Prostate gland (tissue), 2 donors: ENCODE measurements at regions not wholly inside any gene's neighbourhood (a gene's known extent, or its start where the extent isn't known, plus 50 kb on each side); places are given as distances from the start of the nearest gene placed in this dataset.

Source experiments
- POLR2A ChIP-seq: fragments of 450-650 bp; IDR thresholded peaks from one replicate; pipeline ENCODE4 v1.6.1; 2016; ENCODE audit warnings: antibody characterized with exemption, mild to moderate bottlenecking
- POLR2AphosphoS5 ChIP-seq: sonication (generic); formaldehyde crosslinking; IDR thresholded peaks from one replicate; pipeline ENCODE4 v1.6.1; 2017; ENCODE audit warnings: antibody characterized with exemption
- TF ChIP-seq, protein P1 (sequence below), 4 experiments: fragments of 200-600 bp in 2 of 4; fragments of 450-650 bp in 2 of 4; sonication (generic) in 2 of 4; IDR thresholded peaks; 1 replicate in 3 of 4; 2 replicates in 1 of 4; pipeline ENCODE4 v1.5.1; 2016 to 2019; ENCODE audit warnings: antibody characterized with exemption in 4 of 4, mild to moderate bottlenecking in 2 of 4, moderate library complexity in 2 of 4

DNA sequence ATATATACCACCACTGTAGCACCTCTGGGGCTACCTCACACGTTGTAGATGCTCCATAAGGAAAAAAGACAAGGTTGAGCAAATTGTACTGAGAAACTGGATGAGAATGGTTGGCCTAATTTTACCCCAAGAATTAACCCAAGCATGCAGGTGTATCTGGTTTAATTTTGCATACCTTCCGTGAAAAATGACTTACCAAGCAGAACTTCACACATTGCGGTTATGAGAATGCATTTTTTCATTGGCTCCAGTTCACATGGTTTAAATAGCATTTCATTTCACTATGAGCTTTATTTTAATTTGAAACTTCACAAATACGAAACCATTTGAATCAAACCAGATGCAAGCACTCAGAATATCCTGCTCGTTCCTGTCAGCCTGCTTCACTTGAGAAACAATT, 512.2 kb downstream of the LTN1 start:
- TF ChIP-seq POLR2A (no peak), POLR2AphosphoS5 (no peak)
- TF ChIP-seq, protein P1, sequence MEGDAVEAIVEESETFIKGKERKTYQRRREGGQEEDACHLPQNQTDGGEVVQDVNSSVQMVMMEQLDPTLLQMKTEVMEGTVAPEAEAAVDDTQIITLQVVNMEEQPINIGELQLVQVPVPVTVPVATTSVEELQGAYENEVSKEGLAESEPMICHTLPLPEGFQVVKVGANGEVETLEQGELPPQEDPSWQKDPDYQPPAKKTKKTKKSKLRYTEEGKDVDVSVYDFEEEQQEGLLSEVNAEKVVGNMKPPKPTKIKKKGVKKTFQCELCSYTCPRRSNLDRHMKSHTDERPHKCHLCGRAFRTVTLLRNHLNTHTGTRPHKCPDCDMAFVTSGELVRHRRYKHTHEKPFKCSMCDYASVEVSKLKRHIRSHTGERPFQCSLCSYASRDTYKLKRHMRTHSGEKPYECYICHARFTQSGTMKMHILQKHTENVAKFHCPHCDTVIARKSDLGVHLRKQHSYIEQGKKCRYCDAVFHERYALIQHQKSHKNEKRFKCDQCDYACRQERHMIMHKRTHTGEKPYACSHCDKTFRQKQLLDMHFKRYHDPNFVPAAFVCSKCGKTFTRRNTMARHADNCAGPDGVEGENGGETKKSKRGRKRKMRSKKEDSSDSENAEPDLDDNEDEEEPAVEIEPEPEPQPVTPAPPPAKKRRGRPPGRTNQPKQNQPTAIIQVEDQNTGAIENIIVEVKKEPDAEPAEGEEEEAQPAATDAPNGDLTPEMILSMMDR (IDR thresholded peaks at IDR 0.05) = no peak
